ENCODE measurements at regions not wholly inside any gene's neighbourhood (a gene's known extent, or its start where the extent isn't known, plus 50 kb on each side); places are given as distances from the start of the nearest gene placed in this dataset.

DNA sequence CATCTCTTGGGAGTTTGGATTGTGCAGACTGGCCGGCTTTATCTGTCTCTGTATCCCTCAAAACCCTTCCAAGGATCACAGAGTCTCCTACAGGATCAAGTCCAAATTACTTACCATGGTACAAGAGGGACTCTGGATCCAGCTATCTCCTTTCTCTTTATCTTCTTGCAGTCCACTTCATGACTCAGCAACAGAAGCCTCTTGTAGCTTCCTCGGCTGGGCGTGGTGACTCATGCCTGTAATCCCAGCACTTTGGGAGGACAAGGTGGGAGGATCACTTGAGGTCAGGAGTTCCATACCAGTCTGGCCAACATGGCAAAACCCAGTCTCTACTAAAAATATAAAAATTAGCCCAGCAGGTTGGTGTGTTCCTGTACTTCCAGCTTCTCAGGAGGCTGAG is 189.7 kb downstream of the BCAT1 start:
- H3K27me3 ChIP-seq (ENCODE audit: low read depth, low read length), result no peaks in the 10 kb centered on the region; the same call in 1 of the 2 replicates
- TF ChIP-seq, protein P1, sequence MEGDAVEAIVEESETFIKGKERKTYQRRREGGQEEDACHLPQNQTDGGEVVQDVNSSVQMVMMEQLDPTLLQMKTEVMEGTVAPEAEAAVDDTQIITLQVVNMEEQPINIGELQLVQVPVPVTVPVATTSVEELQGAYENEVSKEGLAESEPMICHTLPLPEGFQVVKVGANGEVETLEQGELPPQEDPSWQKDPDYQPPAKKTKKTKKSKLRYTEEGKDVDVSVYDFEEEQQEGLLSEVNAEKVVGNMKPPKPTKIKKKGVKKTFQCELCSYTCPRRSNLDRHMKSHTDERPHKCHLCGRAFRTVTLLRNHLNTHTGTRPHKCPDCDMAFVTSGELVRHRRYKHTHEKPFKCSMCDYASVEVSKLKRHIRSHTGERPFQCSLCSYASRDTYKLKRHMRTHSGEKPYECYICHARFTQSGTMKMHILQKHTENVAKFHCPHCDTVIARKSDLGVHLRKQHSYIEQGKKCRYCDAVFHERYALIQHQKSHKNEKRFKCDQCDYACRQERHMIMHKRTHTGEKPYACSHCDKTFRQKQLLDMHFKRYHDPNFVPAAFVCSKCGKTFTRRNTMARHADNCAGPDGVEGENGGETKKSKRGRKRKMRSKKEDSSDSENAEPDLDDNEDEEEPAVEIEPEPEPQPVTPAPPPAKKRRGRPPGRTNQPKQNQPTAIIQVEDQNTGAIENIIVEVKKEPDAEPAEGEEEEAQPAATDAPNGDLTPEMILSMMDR (IDR thresholded peaks at IDR 0.05; ENCODE audit: low read depth, low read length), result no peak
- no peak for TF ChIP-seq EZH2phosphoT487 (IDR thresholded peaks at IDR 0.05; ENCODE audit: low read depth)
- H3K36me3 ChIP-seq (replicated peaks; ENCODE audit: low read depth, low read length), result no peaks in the 10 kb centered on the region
- no peak overlapping the region for H3K4me2 ChIP-seq (ENCODE audit: low read length)
- no peaks in the 10 kb centered on the region for H3K9me3 ChIP-seq (ENCODE audit: insufficient read depth, low read length)
- peaks cover 8% of the 10 kb centered on the region for H3K4me1 ChIP-seq (ENCODE audit: low read length)
- H2AFZ ChIP-seq (ENCODE audit: low read depth, low read length), result no peak overlapping the region
- H4K20me1 ChIP-seq (ENCODE audit: insufficient read depth, low read length), result no peaks in the 10 kb centered on the region
- H3K79me2 ChIP-seq (ENCODE audit: low read length), result no peaks in the 10 kb centered on the region
- no peak overlapping the region for H3K9ac ChIP-seq (ENCODE audit: low read length)
- no peak overlapping the region for H3K27ac ChIP-seq (ENCODE audit: low read length)
- H3K4me3 ChIP-seq (ENCODE audit: low read length), result no peak overlapping the region

DNA sequence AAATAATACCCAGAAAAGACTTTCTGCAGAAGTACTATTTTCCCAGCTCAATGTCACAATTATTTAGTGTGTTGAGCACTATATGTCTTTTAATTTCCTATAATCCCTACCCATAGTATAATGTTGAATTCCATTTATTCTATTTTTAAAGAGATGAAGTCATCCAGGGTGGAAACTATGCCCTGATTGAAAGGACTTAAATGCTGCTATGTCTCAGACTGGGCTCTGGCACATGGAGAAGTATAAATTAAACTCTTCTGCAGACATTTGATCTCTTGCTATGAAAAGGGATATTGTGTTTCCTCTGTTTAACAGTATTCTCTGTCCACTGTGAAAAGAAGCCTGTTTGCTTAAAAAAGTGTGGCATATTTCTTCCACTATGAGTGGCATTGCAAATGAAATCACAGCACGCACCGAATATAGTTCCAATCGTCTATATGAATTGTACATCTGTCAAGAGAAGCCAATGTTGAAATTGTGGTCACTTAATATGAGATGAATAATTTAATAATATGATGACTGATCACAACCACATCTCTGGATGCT is 192.3 kb downstream of the BCAT1 start:
- Histone ChIP-seq H3K9me3 (ENCODE audit: insufficient read depth, low read length) (no peaks in the 10 kb centered on the region), H3K4me1 (ENCODE audit: low read length) (peaks cover 20% of the 10 kb centered on the region), H3K4me2 (ENCODE audit: low read length) (no peak overlapping the region), H3K9ac (ENCODE audit: low read length) (no peak overlapping the region), H3K36me3 (replicated peaks; ENCODE audit: low read depth, low read length) (no peaks in the 10 kb centered on the region), H2AFZ (ENCODE audit: low read depth, low read length) (no peak overlapping the region), H3K27me3 (ENCODE audit: low read depth, low read length) (no peaks in the 10 kb centered on the region; the same call in 1 of the 2 replicates), H3K79me2 (ENCODE audit: low read length) (no peaks in the 10 kb centered on the region), H3K4me3 (ENCODE audit: low read length) (no peak overlapping the region), H3K27ac (ENCODE audit: low read length) (no peak overlapping the region), H4K20me1 (ENCODE audit: insufficient read depth, low read length) (no peaks in the 10 kb centered on the region)
- TF ChIP-seq EZH2phosphoT487 (IDR thresholded peaks at IDR 0.05; ENCODE audit: low read depth), result no peak

DNA sequence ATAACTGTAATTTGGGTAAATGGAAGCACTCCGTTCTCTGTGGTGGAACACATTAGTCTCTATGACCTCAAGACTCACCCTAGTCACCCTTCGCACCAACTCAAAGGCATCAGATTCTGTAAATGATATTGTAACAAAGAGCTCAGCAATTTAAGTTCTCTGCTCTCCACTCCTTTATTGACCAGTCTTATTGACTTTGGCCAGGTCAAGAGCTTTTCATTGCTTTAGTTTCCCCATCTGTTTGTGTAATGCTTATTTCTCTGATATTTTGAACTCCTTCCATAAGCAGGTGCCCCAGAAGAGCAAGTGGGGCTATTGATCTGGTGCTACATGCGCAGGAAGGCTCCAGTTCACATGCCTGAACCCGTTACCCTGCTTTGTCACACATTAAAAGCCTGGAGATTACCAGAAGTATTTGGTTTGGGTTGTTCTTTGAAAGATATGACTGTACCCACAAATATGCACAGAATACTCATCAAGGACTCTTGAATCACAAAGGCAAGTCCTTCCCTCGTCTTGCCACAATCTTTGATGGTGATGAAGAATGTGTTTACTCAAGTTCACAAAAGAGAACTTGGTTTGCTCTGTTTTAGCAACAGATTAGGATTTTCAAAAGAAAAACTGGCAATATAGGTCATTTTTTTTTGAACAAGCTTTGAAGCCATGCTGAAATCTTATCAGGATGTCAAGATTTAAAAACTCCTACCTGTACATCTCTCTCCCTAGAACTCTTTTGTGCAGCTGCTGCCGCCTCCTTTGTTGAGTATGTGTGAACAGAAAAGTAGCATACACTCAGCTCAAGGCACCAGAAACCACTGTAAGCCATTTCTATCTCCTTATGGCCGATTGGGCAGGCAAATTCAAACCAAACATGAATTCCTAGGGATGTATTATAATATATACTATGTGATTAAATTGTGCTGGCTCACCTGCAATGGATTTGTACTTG is 193.9 kb downstream of the BCAT1 start:
- peak overlapping the region; percentile 47 for H2AFZ ChIP-seq (ENCODE audit: low read depth, low read length)
- TF ChIP-seq, protein P1 (IDR thresholded peaks at IDR 0.05; ENCODE audit: low read depth, low read length), result no peak
- no peak for TF ChIP-seq EZH2phosphoT487 (IDR thresholded peaks at IDR 0.05; ENCODE audit: low read depth)

DNA sequence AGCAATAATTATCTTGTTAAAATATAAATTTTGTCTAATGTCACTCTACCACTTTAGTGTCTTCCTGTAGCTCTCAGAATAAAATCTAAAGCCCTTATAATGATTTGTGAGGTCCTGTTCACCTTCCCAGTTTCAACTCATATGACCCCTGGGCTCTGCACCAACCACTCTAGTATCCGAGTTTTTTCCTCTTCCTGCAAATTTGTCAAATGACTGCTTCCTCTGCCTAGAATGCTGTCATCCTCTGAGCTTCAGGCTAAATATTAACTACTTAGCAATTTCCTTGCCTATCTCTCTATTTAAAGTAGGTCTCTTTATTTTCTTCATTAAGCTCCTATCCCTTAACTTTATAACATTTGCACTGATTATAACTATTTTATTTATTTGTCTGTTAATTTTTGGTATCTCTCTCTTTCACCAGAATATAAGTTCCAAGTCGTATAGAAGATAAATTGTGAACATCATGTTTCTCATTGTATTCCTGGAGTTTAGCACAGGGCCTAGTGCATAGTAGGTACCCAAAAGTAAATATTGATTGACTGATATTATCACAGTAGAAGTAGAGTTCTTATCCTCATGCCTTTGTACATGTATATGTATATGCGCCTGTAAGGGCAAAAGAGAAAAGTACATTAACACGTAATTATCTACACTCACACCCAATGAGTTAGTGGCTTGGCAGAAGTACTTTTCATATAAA is 196.0 kb downstream of the BCAT1 start:
- Histone ChIP-seq H3K27ac (ENCODE audit: low read length) (no peak overlapping the region), H3K4me1 (ENCODE audit: low read length) (peaks cover 33% of the 10 kb centered on the region), H3K27me3 (ENCODE audit: low read depth, low read length) (no peaks in the 10 kb centered on the region; the same call in 1 of the 2 replicates), H3K79me2 (ENCODE audit: low read length) (no peaks in the 10 kb centered on the region), H2AFZ (ENCODE audit: low read depth, low read length) (no peak overlapping the region), H3K9me3 (ENCODE audit: insufficient read depth, low read length) (no peaks in the 10 kb centered on the region), H3K4me3 (ENCODE audit: low read length) (no peak overlapping the region), H4K20me1 (ENCODE audit: insufficient read depth, low read length) (no peaks in the 10 kb centered on the region), H3K9ac (ENCODE audit: low read length) (no peak overlapping the region), H3K4me2 (ENCODE audit: low read length) (no peak overlapping the region), H3K36me3 (replicated peaks; ENCODE audit: low read depth, low read length) (no peaks in the 10 kb centered on the region)
- TF ChIP-seq, protein P1 (IDR thresholded peaks at IDR 0.05; ENCODE audit: low read depth, low read length), result no peak
- no peak for TF ChIP-seq EZH2phosphoT487 (IDR thresholded peaks at IDR 0.05; ENCODE audit: low read depth)

More for the DNA sequence above, 193.9 kb downstream of the BCAT1 start:
- Histone ChIP-seq H3K36me3 (replicated peaks; ENCODE audit: low read depth, low read length) (no peaks in the 10 kb centered on the region), H3K79me2 (ENCODE audit: low read length) (no peaks in the 10 kb centered on the region), H3K4me2 (ENCODE audit: low read length) (peak overlapping the region; percentile 10), H3K4me1 (ENCODE audit: low read length) (peaks cover 33% of the 10 kb centered on the region), H3K4me3 (ENCODE audit: low read length) (no peak overlapping the region), H4K20me1 (ENCODE audit: insufficient read depth, low read length) (no peaks in the 10 kb centered on the region), H3K9ac (ENCODE audit: low read length) (no peak overlapping the region), H3K27me3 (ENCODE audit: low read depth, low read length) (no peaks in the 10 kb centered on the region; the same call in 1 of the 2 replicates), H3K27ac (ENCODE audit: low read length) (no peak overlapping the region), H3K9me3 (ENCODE audit: insufficient read depth, low read length) (no peaks in the 10 kb centered on the region)

Data from OCI-LY3 (cell line).